Left colon (tissue), 2 donors: ENCODE measurements at regions not wholly inside any gene's neighbourhood (a gene's known extent, or its start where the extent isn't known, plus 50 kb on each side); places are given as distances from the start of the nearest gene placed in this dataset.
"Not testable (repeated sequence)": the region's sequence is repeated elsewhere in the genome, so short reads cannot be mapped to it uniquely, and the experiment has no call there.

Experiments
- ATAC-seq: fragments of 200-7000 bp; cut with Tn5 transposase; one replicate; pipeline ENCODE4 v1.9.1; 2020; ENCODE audit warnings: mild to moderate bottlenecking, moderate library complexity
- DNase-seq, 2 donors: peaks; one replicate each; pipeline ENCODE4 v3.0.0-alpha.2; 2020
- intact Hi-C, 2 donors: fragments of 100-400 bp; cut with DNase I in 1 of 2; cut with micrococcal nuclease in 1 of 2; formaldehyde crosslinking; loops; one replicate each; pipeline versions ENCODE4 v1.11.2 to v1.14.0; 2022; cut with DNase I, micrococcal nuclease
- donor health status: DM: no; HTN: no; CAD: no.
- donor health status: DM: yes; HTN: yes; CAD: no.

GRCh38 chr12:23359975-23360701, 589.3 kb downstream of the SOX5 start:
- intact Hi-C loops: no loop called here
- DNase-seq (no peak), ATAC-seq (no peak)

- intact Hi-C loops: no loop called here
- no peak for DNase-seq
- ATAC-seq: no peak
These were observed 587.5 kb downstream of the SOX5 start for GRCh38 chr12:23361971-23362370.

- DNase-seq (no peak), ATAC-seq (no peak)
- intact Hi-C loops: no loop called here
These were observed 580.9 kb downstream of the SOX5 start for GRCh38 chr12:23368590-23368989.

GRCh38 chr12:23375621-23376020, 573.8 kb downstream of the SOX5 start:
- DNase-seq (no peak), ATAC-seq (no peak)
- intact Hi-C loops: no loop called here

- ATAC-seq (no peak), DNase-seq (no peak)
- intact Hi-C loops: no loop called here
These were observed 573.2 kb downstream of the SOX5 start for GRCh38 chr12:23376238-23376637.

- ATAC-seq (no peak), DNase-seq (no peak)
- intact Hi-C loops: no loop called here
These were observed 568.9 kb downstream of the SOX5 start for GRCh38 chr12:23380419-23381100.

GRCh38 chr12:23388898-23389297, 560.6 kb downstream of the SOX5 start:
- intact Hi-C loops, DNase-seq, ATAC-seq: not testable (repeated sequence)

GRCh38 chr12:23389315-23389714, 560.2 kb downstream of the SOX5 start:
- intact Hi-C loops, ATAC-seq, DNase-seq: not testable (repeated sequence)

GRCh38 chr12:23399402-23399933, 550.0 kb downstream of the SOX5 start:
- ATAC-seq (no peak), DNase-seq (no peak)
- intact Hi-C loops: no loop called here

GRCh38 chr12:23415180-23415579, 534.3 kb downstream of the SOX5 start:
- DNase-seq (no peak), ATAC-seq (no peak)
- intact Hi-C loops: no loop called here

GRCh38 chr12:23421556-23421955, 527.9 kb downstream of the SOX5 start:
- no peak for ATAC-seq
- intact Hi-C loops: no loop called here
- no peak for DNase-seq

- no peak for DNase-seq
- ATAC-seq: no peak
- intact Hi-C loops: no loop called here
These were observed 526.3 kb downstream of the SOX5 start for GRCh38 chr12:23423097-23423687.

GRCh38 chr12:23423796-23424195, 525.7 kb downstream of the SOX5 start:
- DNase-seq (no peak), ATAC-seq (no peak)
- intact Hi-C loops: no loop called here

GRCh38 chr12:23424685-23425084, 524.8 kb downstream of the SOX5 start:
- no peak for ATAC-seq
- DNase-seq: no peak
- intact Hi-C loops: no loop called here

GRCh38 chr12:23426328-23426727, 523.1 kb downstream of the SOX5 start:
- intact Hi-C loops: no loop called here

GRCh38 chr12:23428758-23429157, 520.7 kb downstream of the SOX5 start:
- ATAC-seq: no peak
- no peak for DNase-seq
- intact Hi-C loops: no loop called here

More at GRCh38 chr12:23426328-23426727, 523.1 kb downstream of the SOX5 start:
- no peak for ATAC-seq
- DNase-seq: no peak

GRCh38 chr12:23431006-23431405, 518.5 kb downstream of the SOX5 start:
- ATAC-seq (no peak), DNase-seq (no peak)
- intact Hi-C loops: no loop called here

GRCh38 chr12:23433121-23433520, 516.3 kb downstream of the SOX5 start:
- intact Hi-C loops: no loop called here
- ATAC-seq (no peak), DNase-seq (no peak)

GRCh38 chr12:23434154-23434553, 515.3 kb downstream of the SOX5 start:
- no peak for DNase-seq
- intact Hi-C loops: no loop called here
- ATAC-seq: no peak

GRCh38 chr12:23446746-23447145, 502.7 kb downstream of the SOX5 start:
- intact Hi-C loops: no loop called here
- ATAC-seq (no peak), DNase-seq (no peak)
